ENCODE measurements at regions not wholly inside any gene's neighbourhood (a gene's known extent, or its start where the extent isn't known, plus 50 kb on each side); places are given as distances from the start of the nearest gene placed in this dataset.

DNA sequence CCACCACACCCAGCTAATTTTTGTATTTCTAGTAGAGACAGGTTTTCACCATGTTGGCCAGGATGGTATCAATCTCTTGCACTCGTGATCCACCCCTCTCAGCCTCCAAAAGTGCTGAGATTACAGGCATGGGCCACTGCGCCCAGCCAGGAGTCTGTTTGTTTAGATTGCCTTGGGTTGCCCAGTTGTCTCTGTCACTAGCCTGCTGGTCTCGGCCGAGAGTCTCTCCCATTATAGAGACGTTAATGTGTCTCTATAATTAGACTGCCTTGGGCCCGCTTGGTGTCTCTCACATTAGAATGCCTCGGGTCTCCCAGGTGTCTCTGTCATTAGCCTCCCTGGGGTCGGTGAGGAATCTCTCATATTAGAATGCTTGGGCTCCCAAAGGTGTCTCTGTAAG is 1533.6 kb downstream of the UQCRFS1 start:
- TF ChIP-seq, protein P1, sequence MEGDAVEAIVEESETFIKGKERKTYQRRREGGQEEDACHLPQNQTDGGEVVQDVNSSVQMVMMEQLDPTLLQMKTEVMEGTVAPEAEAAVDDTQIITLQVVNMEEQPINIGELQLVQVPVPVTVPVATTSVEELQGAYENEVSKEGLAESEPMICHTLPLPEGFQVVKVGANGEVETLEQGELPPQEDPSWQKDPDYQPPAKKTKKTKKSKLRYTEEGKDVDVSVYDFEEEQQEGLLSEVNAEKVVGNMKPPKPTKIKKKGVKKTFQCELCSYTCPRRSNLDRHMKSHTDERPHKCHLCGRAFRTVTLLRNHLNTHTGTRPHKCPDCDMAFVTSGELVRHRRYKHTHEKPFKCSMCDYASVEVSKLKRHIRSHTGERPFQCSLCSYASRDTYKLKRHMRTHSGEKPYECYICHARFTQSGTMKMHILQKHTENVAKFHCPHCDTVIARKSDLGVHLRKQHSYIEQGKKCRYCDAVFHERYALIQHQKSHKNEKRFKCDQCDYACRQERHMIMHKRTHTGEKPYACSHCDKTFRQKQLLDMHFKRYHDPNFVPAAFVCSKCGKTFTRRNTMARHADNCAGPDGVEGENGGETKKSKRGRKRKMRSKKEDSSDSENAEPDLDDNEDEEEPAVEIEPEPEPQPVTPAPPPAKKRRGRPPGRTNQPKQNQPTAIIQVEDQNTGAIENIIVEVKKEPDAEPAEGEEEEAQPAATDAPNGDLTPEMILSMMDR (IDR thresholded peaks at IDR 0.05): no peak
- TF ChIP-seq PHF8 (IDR thresholded peaks at IDR 0.05; ENCODE audit: borderline replicate concordance, low read depth): no peak
- TF ChIP-seq KDM5A (IDR thresholded peaks at IDR 0.05): no peak
- no peak for TF ChIP-seq POLR2A (IDR thresholded peaks at IDR 0.05; ENCODE audit: low read length)

Measured in A549 (cell line).